ENCODE measurements at regions not wholly inside any gene's neighbourhood (a gene's known extent, or its start where the extent isn't known, plus 50 kb on each side); places are given as distances from the start of the nearest gene placed in this dataset.
"Not testable (repeated sequence)": the region's sequence is repeated elsewhere in the genome, so short reads cannot be mapped to it uniquely, and the experiment has no call there.

DNA sequence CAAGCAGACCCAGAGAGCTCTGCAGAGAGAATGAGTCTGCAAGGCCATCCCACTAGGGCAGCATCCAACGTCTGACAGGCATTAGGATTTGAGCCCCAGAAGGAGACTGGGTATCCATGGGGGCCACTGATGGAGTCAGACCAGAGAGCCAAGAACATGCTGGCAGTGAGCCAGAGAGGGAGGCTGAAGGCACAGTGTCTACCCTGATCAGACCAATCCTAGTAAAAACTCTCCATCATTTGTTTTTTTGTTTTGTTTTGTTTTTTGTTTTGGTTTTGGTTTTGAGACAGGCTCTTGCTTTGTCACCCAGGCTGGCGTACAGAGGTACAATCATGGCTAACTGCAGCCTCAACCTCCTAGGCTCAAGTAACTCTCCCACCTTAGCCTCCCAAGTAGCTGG is 133.1 kb upstream of the LYZL2 start:
- no peak for DNase-seq

GRCh38 chr10:30759423-30759822 is 129.9 kb upstream of the LYZL2 start:
- no peak for DNase-seq

DNA sequence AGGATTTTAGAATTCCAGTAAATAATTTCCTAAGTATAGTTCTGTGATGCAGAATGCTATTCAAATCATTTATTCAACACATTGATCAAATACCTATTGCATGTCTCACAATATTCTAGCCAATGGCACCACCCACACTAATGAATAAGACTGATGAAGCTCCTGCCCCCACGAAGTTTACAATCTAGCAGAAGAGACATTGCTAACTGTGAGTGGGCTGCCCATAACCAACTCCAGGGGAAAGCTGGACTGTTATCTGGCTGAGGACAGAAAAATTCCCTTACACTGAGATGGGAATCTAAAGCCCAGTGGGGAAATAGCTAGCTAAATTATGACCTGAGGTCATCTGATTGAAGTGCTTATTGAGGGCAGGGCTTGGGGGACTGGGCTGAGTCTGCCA is 128.8 kb upstream of the LYZL2 start:
- no peak for DNase-seq

- DNase-seq = no peak
These were observed 127.3 kb upstream of the LYZL2 start for GRCh38 chr10:30756896-30757295.

DNA sequence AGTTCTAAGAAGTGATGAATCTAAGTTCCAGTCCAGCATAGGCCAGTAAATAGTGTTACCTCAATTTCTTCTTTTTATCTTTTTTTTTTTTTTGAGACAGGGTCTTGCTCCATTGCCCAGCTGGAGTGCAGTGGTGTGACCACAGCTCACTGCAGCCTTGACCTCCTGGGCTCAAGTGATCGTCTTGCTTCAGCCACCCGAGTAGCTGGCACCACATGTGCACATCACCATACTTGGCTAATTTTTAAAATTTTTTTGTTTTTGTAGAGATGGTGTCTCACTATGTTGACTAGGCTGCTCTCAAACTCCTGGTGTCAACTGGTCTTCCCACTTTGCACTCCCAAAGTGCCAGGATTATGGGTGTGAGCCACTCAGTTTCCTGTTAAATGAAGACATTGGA is 126.6 kb upstream of the LYZL2 start:
- no peak for DNase-seq

DNA sequence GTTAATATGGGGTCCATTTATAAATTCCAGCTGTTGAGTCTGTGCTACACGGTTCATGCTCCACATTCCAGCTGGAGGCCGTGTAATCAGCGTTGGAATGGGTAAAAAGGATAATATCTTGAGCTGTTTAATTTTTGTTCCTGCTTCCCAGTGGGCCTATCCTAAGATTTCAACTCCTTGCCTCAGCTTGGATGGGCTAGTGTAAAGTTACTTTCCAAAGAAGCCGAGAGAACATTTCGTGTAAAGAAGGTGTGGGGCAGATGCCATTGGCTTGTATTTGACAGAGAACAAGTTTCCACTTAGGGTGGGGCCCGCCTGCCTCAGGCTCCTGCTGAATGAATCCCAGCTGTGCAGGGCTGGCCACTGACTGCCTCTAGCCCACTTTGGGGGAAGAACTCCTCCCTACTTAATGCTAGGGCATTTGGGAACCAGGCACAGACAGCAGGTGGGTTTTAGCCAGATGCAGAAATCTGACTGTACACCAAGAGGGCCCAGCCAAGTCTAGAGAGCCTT is 125.9 kb upstream of the LYZL2 start:
- no peak for DNase-seq

GRCh38 chr10:30752481-30752881 is 122.9 kb upstream of the LYZL2 start:
- DNase-seq = no peak

DNA sequence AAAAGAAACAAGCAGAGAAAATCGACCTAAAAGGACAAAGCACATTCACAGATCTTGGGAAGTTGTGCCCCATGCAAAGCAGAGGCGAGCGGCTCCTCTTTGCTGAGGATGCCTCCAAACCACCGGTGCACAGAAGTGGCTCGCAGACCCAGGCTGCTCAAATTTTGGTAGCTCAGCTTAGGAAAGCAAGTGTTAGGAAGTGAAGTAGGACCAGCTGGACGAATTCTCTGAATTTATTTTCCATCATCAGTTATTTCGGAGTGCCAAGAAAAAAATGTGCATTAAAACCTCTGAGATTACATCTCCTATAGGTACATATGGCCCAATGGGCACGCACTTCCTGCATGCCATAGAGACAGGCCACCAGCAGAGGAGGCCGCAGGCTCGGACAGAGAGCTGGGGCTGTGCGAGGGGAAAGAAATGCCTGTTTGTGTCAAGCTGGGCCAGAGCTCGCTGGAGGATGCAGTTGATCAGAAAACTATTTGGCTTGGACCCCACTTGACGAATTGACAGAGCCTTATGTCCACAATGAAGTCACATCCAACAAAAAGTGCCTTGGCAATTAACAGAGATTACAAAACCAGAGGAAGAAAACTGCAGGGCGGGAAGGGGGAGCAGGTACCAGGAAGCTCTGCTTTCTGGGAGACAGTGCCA is 122.3 kb upstream of the LYZL2 start:
- no peak for DNase-seq

GRCh38 chr10:30750971-30751677 is 121.6 kb upstream of the LYZL2 start:
- DNase-seq = no peak

GRCh38 chr10:30749385-30749784 is 119.8 kb upstream of the LYZL2 start:
- DNase-seq = no peak

DNA sequence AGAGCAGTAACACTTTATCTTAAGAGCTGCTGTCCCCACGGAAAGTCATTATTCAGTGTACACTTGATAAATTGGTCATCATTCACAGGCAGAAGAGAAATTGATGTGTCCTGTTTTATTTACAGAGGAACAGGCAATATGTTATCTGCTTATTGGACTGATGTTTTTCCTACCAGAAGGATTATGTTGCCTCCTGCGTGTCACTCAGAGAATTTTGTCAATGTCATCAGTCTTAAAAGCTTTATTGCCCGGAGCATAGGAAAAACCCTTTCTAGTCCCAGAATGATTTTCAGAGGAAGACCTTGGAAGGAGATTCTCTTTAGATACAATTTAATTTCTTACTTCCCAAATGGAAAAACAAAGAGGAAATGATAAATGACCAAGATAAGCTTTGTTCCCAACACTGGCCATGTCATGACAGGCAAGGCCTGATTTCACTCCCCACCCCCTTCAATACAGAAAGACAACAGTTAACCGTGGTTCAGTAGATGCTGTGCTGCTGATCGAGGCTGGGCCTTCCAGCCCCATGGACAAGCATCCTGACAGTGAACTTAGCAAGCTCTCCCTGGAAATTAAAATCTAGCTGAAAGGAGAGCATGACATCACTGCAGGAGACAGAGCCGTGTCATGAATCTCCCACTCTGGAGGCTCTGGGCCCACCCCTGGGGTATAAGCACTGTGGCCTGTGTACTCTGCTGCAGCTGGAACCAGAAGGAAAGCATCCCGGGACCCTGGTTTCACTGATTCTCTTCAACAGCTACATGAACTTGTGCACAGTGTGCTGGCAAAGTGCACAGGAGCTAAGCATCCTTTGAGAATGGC is 118.8 kb upstream of the LYZL2 start:
- no peak for DNase-seq

DNA sequence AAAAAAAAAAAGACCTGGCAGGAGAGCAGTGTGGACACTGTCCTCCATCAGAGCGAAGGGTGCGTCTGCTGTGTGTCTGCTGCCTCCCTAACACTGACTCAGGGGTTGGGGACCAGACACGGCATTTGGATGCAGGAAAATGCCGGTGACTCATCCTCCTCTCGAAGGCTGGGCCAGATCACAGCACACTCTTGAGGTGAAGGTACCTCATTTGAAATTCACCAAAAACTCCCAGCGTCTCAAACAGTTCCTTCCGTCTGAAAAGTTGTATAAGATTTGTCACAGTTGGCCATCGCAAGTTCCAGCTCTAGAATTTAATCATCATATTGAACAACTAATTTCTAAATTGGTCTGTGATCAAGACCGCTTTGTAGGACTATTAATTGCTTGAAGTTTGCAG is 118.1 kb upstream of the LYZL2 start:
- no peak for DNase-seq

DNA sequence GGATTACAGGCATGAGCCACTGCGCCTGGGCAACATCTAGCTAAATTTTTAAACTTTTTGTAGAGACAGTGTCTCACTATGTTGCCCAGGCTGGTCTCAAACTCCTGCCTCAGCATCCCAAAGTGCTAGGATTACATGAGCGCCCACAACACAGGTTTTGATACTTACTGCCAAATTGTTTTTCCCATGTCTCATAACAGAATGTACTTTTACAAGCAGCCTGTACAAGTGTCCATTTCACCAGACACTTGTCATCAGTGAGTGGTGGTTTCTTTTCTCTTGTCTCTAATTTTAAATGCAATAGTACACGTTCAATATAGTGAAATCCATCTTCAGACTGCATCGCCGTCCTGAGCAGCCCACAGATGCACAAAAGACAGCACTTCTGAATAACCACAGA is 116.4 kb upstream of the LYZL2 start:
- DNase-seq = no peak

GRCh38 chr10:30744106-30744505 is 114.6 kb upstream of the LYZL2 start:
- DNase-seq = no peak

- no peak for DNase-seq
These were observed 114.0 kb upstream of the LYZL2 start for GRCh38 chr10:30743586-30743985.

GRCh38 chr10:30742471-30742870 is 112.9 kb upstream of the LYZL2 start:
- DNase-seq = no peak

GRCh38 chr10:30740774-30741173 is 111.2 kb upstream of the LYZL2 start:
- DNase-seq = not testable (repeated sequence)

DNA sequence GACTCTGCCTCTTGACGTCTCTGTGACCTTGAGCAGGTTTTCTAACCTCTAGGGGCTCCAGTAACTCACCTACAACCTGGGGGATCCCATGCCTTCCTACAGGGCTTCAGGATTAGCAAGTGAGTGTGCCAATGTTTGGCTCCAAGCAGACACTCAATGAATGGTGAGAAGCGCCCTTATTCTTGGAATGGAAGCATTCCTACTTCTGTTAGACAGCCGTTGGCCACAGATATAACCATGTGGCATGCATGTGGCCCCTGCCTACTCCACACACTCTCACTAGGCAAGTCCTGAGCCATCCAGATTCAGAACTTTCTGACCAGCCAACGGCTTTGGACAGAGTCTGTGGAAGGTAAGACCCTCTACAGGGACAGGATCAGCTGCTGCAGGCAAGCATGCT is 108.9 kb upstream of the LYZL2 start:
- DNase-seq = no peak

- no peak for DNase-seq
These were observed 108.4 kb upstream of the LYZL2 start for GRCh38 chr10:30737931-30738391.

- DNase-seq = no peak
These were observed 107.2 kb upstream of the LYZL2 start for GRCh38 chr10:30736685-30737232.

DNA sequence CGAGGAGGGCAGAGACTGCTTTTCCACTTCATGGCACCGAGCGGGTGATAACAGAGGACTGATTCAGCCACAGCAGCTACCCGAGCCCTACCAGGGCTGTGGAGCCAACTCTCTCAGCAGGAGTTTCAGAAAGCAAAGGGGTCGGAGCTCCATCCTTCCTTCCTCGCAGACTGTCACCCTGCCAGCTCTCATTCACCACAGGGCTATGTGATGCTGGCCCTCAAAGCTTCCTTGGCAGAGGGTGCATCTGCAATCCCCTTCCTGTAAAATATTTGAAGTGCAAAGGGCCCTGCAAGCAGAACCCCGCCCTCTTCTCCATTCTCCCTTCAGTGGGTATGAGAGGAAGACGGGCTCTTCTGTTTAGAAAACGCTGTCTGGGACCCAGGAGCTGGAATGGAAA is 105.3 kb upstream of the LYZL2 start:
- DNase-seq = no peak

DNA sequence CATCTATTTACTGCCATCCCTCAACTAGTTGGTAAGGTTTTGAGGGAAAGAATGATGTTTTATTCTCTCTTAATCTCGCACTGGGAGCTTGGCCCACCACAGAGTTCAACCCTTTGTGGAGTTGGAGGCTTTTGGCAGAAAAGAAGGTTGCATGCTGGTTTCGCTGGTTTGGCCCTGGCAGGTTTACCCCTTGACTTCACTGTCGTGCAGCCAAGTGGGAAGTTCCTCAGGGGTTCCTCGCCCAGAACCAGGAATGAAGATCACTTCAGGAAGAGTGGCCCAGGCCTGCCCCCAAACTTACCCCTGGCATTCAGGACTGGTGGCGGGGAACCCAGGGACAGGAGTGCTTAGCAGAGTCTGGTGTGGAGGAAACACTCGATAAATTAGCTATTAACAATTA is 103.1 kb upstream of the LYZL2 start:
- no peak for DNase-seq

GRCh38 chr10:30731963-30732362 is 102.4 kb upstream of the LYZL2 start:
- no peak for DNase-seq
